Heart right ventricle (tissue), 16 donors: ENCODE measurements at regions not wholly inside any gene's neighbourhood (a gene's known extent, or its start where the extent isn't known, plus 50 kb on each side); places are given as distances from the start of the nearest gene placed in this dataset.

Experiments
- ATAC-seq, 8 donors: fragments of 200-7000 bp; cut with Tn5 transposase; one replicate each; pipeline ENCODE4 v1.9.1; 2020; ENCODE audit warnings: mild to moderate bottlenecking in 8 of 8, moderate library complexity in 8 of 8, moderate number of reproducible peaks in 1 of 8
- DNase-seq, 2 donors: peaks; one replicate each; pipeline ENCODE4 v3.0.0-alpha.2; 2020
- H3K27ac ChIP-seq, 10 donors: fragments of 200-600 bp; sonication (generic) in 2 of 10; one replicate each; pipeline versions ENCODE4 v1.5.0 to v1.8.0; 2020 to 2022; ENCODE audit warnings: mild to moderate bottlenecking in 3 of 10
- H3K27me3 ChIP-seq, 7 donors: fragments of 200-600 bp; one replicate each; pipeline ENCODE4 v1.8.0; 2021 to 2022; ENCODE audit warnings: mild to moderate bottlenecking in 2 of 7
- H3K36me3 ChIP-seq, 9 donors: fragments of 200-600 bp; sonication (generic) in 1 of 9; one replicate each; pipeline versions ENCODE4 v1.5.0 to v1.8.0; 2020 to 2022; ENCODE audit warnings: mild to moderate bottlenecking in 2 of 9
- H3K4me1 ChIP-seq, 9 donors: fragments of 200-600 bp; sonication (generic) in 1 of 9; one replicate each; pipeline versions ENCODE4 v1.5.0 to v1.8.0; 2020 to 2022; ENCODE audit warnings: mild to moderate bottlenecking in 4 of 9
- H3K4me3 ChIP-seq, 10 donors: fragments of 200-600 bp; sonication (generic) in 2 of 10; one replicate each; pipeline versions ENCODE4 v1.5.0 to v1.8.0; 2020 to 2022; ENCODE audit warnings: mild to moderate bottlenecking in 7 of 10, moderate library complexity in 2 of 10
- H3K9me3 ChIP-seq, 11 donors: fragments of 200-600 bp in 10 of 11; sonication (generic) in 2 of 11; one replicate each; pipeline versions ENCODE4 v1.5.0 to v1.8.0; 2013 to 2022; ENCODE audit warnings: mild to moderate bottlenecking in 2 of 11, control low read depth in 1 of 11, moderate library complexity in 1 of 11
- WGBS, 2 donors: extraction: QIAGEN DNeasy Blood & Tissue Kit; methylation state at CpG; one replicate each; pipeline ENCODE4 v1.1.7; 2013; ENCODE audit warnings: inconsistent platforms in 1 of 2; 5-methylcytosine and 5-hydroxymethylcytosine counted together
- intact Hi-C, 10 donors: fragments of 100-400 bp; cut with DNase I; formaldehyde crosslinking; loops; one replicate each; pipeline versions ENCODE4 v1.11.1 to v1.14.2; 2022
- TF ChIP-seq, protein P1 (sequence below), 9 donors: fragments of 200-600 bp; sonication (generic) in 2 of 9; IDR thresholded peaks; one replicate each; pipeline versions ENCODE4 v1.5.0 to v1.8.0; 2021 to 2022; ENCODE audit warnings: antibody characterized with exemption in 9 of 9, mild to moderate bottlenecking in 5 of 9, moderate library complexity in 1 of 9
- donor health status: Arrhythmogenic right ventricular cardiomyopathy.
- donor health status: ischemic (EF 13 %, LVEDD 7.1; RV severe dilation, severe dysfunction).
- donor health status: healthy with polysubstance abuse.
- donor health status: DM: no; HTN: yes; CAD: no.
- donor health status: DM: no; HTN: no; CAD: no.
- donor health status: ischemic (EF 25% LVEDD 6.9; RV normal size, moderate dysfunction).
- donor health status: ischemic (EF 25% LVEDD 5.7; RV mildly dilated, moderate dysfunction).
- donor health status: healthy.
- donor health status: DM: yes; HTN: yes; CAD: no.
- donor health status: Ischemic cardiomyopathy.
- donor health status: ischemic (EF 35%, LVEDD 5.7; RV mildly dilated, moderate dysfunction).
- donor health status: nonischemic (EF 11% LVEDD 7.7; RV severe dilation, severe dysfunction).
- donor health status: DM: yes; HTN: yes; CAD: no.
- donor health status: PGD.
- donor health status: ischemic (EF 29% LVEDD 5.4; RV normal size, mild dysfunction).
- donor health status: nonischemic (EF 23%, LVEDD 6.1; RV moderate dilation, normal function).

DNA sequence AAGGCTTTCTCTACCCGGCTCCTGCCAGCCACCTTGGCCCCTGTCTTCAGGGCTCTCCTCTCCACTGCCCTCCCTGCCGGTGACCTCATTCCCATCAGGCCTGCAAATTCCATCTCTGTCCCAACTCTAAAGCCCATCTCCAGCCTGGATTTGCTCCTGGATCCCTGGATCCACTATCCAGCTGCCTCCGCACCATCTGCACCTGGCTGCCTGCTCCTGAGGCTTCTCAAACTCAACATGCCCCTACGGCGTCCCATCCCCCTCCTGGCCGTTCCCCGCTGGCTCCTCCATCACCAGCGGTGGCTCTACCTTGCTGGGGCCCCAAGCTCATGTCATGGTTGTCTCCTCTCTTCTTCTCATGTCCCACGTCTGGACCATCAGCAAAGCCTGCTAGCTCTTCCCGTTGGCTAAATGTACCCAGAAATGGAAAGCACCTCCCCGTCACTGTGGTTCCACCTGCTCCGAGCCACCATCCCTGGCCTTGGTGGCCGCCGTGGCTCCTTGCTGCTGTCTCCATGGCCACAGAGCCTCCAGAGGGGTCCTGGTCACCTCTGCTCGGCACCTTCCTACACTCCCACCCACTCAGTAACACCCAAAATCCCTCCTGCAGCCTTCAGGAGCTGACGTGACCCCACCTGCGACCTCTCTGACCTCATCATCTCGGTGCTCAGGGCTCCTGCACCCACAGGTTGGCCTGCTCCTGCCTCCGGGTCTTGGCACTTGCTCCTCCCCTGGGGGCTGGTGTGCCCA lies 58.5 kb downstream of the ADRA2C start:
- intact Hi-C loops = no loop called here
- 90% methylated on average over 19 of the region's 19 CpGs for WGBS, 2 donors
- DNase-seq (no peak), ATAC-seq (no peak)
- TF ChIP-seq, protein P1, sequence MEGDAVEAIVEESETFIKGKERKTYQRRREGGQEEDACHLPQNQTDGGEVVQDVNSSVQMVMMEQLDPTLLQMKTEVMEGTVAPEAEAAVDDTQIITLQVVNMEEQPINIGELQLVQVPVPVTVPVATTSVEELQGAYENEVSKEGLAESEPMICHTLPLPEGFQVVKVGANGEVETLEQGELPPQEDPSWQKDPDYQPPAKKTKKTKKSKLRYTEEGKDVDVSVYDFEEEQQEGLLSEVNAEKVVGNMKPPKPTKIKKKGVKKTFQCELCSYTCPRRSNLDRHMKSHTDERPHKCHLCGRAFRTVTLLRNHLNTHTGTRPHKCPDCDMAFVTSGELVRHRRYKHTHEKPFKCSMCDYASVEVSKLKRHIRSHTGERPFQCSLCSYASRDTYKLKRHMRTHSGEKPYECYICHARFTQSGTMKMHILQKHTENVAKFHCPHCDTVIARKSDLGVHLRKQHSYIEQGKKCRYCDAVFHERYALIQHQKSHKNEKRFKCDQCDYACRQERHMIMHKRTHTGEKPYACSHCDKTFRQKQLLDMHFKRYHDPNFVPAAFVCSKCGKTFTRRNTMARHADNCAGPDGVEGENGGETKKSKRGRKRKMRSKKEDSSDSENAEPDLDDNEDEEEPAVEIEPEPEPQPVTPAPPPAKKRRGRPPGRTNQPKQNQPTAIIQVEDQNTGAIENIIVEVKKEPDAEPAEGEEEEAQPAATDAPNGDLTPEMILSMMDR (IDR thresholded peaks at IDR 0.05) = no peak
- peaks cover 0 to 21% (median 8%) of the 10 kb centered on the region in 9 donors for H3K4me1 ChIP-seq
- no peaks in the 10 kb centered on the region for H3K9me3 ChIP-seq
- H3K36me3 ChIP-seq = no peaks in the 10 kb centered on the region
- no peak overlapping the region for H3K27ac ChIP-seq
- H3K27me3 ChIP-seq = peaks cover 0 to 35% (median 11%) of the 10 kb centered on the region in 7 donors
- no peak overlapping the region for H3K4me3 ChIP-seq

DNA sequence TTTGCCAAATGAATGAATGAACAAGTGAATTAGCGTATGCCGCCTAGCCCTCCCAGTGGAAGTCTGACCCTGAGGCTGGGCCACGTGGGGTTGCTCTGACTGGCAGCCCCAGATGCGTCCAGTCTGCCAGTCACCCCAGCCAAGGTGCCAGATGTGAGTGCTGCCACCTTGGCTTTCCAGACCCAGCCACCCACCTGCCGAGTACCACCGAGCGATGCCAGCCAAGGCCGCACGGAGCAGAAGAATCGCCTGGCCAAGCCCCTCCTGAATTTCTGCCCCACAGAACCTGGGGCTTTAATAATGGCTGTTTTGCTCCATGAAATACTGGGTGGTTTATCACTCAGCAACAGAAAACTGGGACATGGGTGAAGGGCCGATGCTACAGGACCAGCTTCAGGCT lies 59.3 kb downstream of the ADRA2C start:
- Histone ChIP-seq H3K27me3 (peaks cover 0 to 27% (median 6%) of the 10 kb centered on the region in 7 donors), H3K4me1 (peaks cover 0 to 21% (median 8%) of the 10 kb centered on the region in 9 donors), H3K36me3 (no peaks in the 10 kb centered on the region), H3K9me3 (no peaks in the 10 kb centered on the region), H3K27ac (no peak overlapping the region), H3K4me3 (no peak overlapping the region)
- TF ChIP-seq, protein P1 (IDR thresholded peaks at IDR 0.05) = no peak
- intact Hi-C loops = no loop called here
- ATAC-seq (no peak), DNase-seq (no peak)
- WGBS, 2 donors = 88 to 89% methylated on average over 11 of the region's 11 CpGs

DNA sequence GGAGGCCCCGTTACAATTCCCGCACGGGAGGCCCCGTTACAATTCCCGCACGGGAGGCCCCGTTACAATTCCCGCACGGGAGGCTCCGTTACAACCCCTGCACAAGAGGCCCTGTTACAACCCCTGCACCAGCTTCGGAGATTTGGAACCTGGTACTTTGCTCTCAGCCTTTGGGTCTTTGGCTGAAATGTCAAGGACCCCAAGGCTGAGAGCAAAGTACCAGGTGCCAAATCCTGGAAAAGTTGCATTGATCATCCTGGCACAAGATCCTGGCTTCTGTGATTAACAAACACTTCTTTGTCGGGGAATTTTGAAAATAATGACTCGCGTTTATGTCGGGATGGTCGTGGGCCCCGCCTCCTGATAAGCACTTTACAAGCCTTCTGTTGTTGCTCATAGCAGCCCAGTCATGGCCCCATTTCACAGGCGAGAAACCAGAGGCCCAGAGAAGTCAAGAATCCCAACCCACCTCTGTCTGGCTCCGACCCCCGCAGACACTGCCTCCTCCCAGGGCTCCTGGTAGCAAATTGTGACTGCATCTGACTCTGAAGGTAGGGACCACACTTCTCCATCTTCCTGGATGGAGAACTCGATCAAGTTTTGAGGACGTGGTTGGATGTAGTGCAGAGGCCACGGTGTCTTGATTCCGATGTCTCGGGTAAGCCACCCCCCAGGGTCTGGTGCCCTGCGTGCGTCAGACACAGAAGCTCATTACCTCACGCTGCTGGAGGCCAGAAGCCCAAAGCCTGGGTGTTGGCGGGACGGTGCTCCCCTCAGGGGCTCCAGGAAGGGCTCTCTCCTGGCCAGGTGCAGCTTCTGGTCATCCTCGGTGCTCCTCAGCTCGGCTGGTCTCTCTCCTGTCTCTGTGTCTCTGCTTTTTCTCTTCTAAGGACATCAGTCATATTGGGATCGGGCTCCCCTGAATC lies 60.3 kb downstream of the ADRA2C start:
- no peak overlapping the region for H3K4me3 ChIP-seq
- TF ChIP-seq, protein P1 (IDR thresholded peaks at IDR 0.05) = no peak
- ATAC-seq (no peak), DNase-seq (no peak)
- no peaks in the 10 kb centered on the region for H3K9me3 ChIP-seq
- 80% methylated on average over 33 of the region's 33 CpGs for WGBS, 2 donors
- H3K27me3 ChIP-seq = peaks cover 0 to 17% (median 2%) of the 10 kb centered on the region in 7 donors
- peak overlapping the region in 1 of 10 donors; percentile 22 for H3K27ac ChIP-seq
- H3K4me1 ChIP-seq = peaks cover 0 to 21% (median 8%) of the 10 kb centered on the region in 9 donors
- intact Hi-C loops = no loop called here
- H3K36me3 ChIP-seq = no peaks in the 10 kb centered on the region
